NCI-H2081 treated with DMSO at 0.1 percent for 48 hours (cell line): ENCODE measurements at regions not wholly inside any gene's neighbourhood (a gene's known extent, or its start where the extent isn't known, plus 50 kb on each side); places are given as distances from the start of the nearest gene placed in this dataset.

ENCODE experiments used
- DNase-seq: peaks from one replicate; lab custom pipeline; 2025; lab: John Stamatoyannopoulos, UW

- no peak for DNase-seq
Observed at GRCh38 chr6:6524951-6525350, 63.6 kb upstream of the LY86 start.

GRCh38 chr6:6525933-6526332, 62.6 kb upstream of the LY86 start:
- no peak for DNase-seq

GRCh38 chr6:6529275-6529674, 59.2 kb upstream of the LY86 start:
- no peak for DNase-seq

GRCh38 chr6:6533176-6533575, 55.3 kb upstream of the LY86 start:
- no peak for DNase-seq

- DNase-seq = no peak
Observed at GRCh38 chr6:6534399-6534798, 54.1 kb upstream of the LY86 start.

GRCh38 chr6:6537488-6538260, 50.8 kb upstream of the LY86 start:
- DNase-seq = no peak

GRCh38 chr6:6538261-6538660, 50.3 kb upstream of the LY86 start:
- DNase-seq = no peak
